ENCODE measurements at regions not wholly inside any gene's neighbourhood (a gene's known extent, or its start where the extent isn't known, plus 50 kb on each side); places are given as distances from the start of the nearest gene placed in this dataset.

GRCh38 chr2:41500895-41501294 is 546.9 kb upstream of the PKDCC start:
- no peak for DNase-seq

- no peak for DNase-seq
Measured at GRCh38 chr2:41502752-41503151, 545.1 kb upstream of the PKDCC start.

- no peak for DNase-seq
Measured at GRCh38 chr2:41504532-41504931, 543.3 kb upstream of the PKDCC start.

- no peak for DNase-seq
Measured at GRCh38 chr2:41510108-41510507, 537.7 kb upstream of the PKDCC start.

- no peak for DNase-seq
Measured at GRCh38 chr2:41521211-41521610, 526.6 kb upstream of the PKDCC start.

- no peak for DNase-seq
Measured at GRCh38 chr2:41527525-41528323, 520.1 kb upstream of the PKDCC start.

- no peak for DNase-seq
Measured at GRCh38 chr2:41535575-41535974, 512.2 kb upstream of the PKDCC start.

GRCh38 chr2:41540272-41540998 is 507.4 kb upstream of the PKDCC start:
- DNase-seq, result no peak

GRCh38 chr2:41543726-41544125 is 504.1 kb upstream of the PKDCC start:
- no peak for DNase-seq

GRCh38 chr2:41544709-41545108 is 503.1 kb upstream of the PKDCC start:
- DNase-seq, result no peak

GRCh38 chr2:41546031-41546430 is 501.8 kb upstream of the PKDCC start:
- no peak for DNase-seq

- no peak for DNase-seq
Measured at GRCh38 chr2:41568648-41569047, 479.2 kb upstream of the PKDCC start.

- DNase-seq, result no peak
Measured at GRCh38 chr2:41572154-41572553, 475.7 kb upstream of the PKDCC start.

GRCh38 chr2:41576423-41576822 is 471.4 kb upstream of the PKDCC start:
- no peak for DNase-seq

GRCh38 chr2:41579806-41580205 is 468.0 kb upstream of the PKDCC start:
- no peak for DNase-seq

GRCh38 chr2:41580806-41581205 is 467.0 kb upstream of the PKDCC start:
- no peak for DNase-seq

- no peak for DNase-seq
Measured at GRCh38 chr2:41595240-41595639, 452.6 kb upstream of the PKDCC start.

GRCh38 chr2:41597680-41598079 is 450.1 kb upstream of the PKDCC start:
- DNase-seq, result no peak

- DNase-seq, result no peak
Measured at GRCh38 chr2:41598161-41598894, 449.5 kb upstream of the PKDCC start.

GRCh38 chr2:41600460-41600859 is 447.4 kb upstream of the PKDCC start:
- no peak for DNase-seq

GRCh38 chr2:41602341-41602740 is 445.5 kb upstream of the PKDCC start:
- no peak for DNase-seq

- no peak for DNase-seq
Measured at GRCh38 chr2:41605311-41605710, 442.5 kb upstream of the PKDCC start.

GRCh38 chr2:41605914-41606313 is 441.9 kb upstream of the PKDCC start:
- no peak for DNase-seq

All from AML-193 (cell line).